ENCODE measurements at regions not wholly inside any gene's neighbourhood (a gene's known extent, or its start where the extent isn't known, plus 50 kb on each side); places are given as distances from the start of the nearest gene placed in this dataset.

DNA sequence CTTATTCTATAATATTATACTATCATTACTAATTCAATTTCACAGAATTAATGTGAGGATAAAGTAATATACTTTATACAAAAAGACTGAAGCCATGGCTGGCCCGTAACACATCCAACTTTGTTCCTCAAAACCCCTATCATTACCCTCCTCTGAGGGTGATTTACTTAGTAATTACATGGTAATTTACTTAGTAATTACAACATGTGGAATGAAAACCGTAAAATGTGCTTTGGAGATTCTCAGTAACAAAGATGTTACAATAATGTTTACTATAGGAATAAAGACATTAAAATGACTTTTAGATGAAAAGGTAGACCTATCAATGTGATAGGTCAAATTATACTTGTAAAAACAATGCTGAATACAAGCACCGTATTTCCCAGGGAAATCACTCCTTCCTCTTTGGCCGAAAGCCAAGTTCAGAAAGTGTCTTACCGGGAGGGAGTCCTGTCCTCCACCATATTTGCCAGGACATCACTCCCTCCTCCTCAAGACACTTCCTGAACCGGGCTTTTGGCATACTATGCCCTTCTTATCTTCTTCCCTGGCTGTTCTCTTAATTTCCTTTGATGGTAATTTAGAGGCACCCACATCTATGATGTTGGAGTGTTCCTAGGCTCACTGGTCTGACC is 1047.8 kb downstream of the SOCS6 start:
- H3K4me3 ChIP-seq (ENCODE audit: low read length), result no peak overlapping the region
- H3K36me3 ChIP-seq (replicated peaks; ENCODE audit: insufficient read depth, low read length), result no peaks in the 10 kb centered on the region
- no peak overlapping the region for H3K4me2 ChIP-seq (ENCODE audit: low read depth, low read length)
- no peaks in the 10 kb centered on the region for H3K27me3 ChIP-seq (replicated peaks; ENCODE audit: insufficient read depth, low read length)
- H3K9ac ChIP-seq (ENCODE audit: low read length), result no peak overlapping the region
- H4K20me1 ChIP-seq (ENCODE audit: insufficient read depth, low read length), result no peaks in the 10 kb centered on the region
- no peak overlapping the region for H2AFZ ChIP-seq (ENCODE audit: low read length)
- H3K79me2 ChIP-seq (ENCODE audit: low read length), result no peaks in the 10 kb centered on the region
- no peak overlapping the region for H3K27ac ChIP-seq (ENCODE audit: low read length)
- DNase-seq, result no peak
- H3F3A ChIP-seq (ENCODE audit: insufficient read depth, low read length), result no peaks in the 10 kb centered on the region; the same call in 1 of the 2 replicates
- peaks cover 19% of the 10 kb centered on the region for H3K4me1 ChIP-seq (ENCODE audit: low read length)
- H3K9me2 ChIP-seq (replicated peaks; ENCODE audit: insufficient read depth, low read length), result no peaks in the 10 kb centered on the region
- no peaks in the 10 kb centered on the region for H3K9me3 ChIP-seq (replicated peaks; ENCODE audit: insufficient read depth, low read length)
- TF ChIP-seq EZH2phosphoT487 (IDR thresholded peaks at IDR 0.05; ENCODE audit: low read length), result no peak
- TF ChIP-seq EZH2 (optimal IDR thresholded peaks at IDR 0.05; ENCODE audit: low read depth, low read length), result no peak
- TF ChIP-seq, protein P1, sequence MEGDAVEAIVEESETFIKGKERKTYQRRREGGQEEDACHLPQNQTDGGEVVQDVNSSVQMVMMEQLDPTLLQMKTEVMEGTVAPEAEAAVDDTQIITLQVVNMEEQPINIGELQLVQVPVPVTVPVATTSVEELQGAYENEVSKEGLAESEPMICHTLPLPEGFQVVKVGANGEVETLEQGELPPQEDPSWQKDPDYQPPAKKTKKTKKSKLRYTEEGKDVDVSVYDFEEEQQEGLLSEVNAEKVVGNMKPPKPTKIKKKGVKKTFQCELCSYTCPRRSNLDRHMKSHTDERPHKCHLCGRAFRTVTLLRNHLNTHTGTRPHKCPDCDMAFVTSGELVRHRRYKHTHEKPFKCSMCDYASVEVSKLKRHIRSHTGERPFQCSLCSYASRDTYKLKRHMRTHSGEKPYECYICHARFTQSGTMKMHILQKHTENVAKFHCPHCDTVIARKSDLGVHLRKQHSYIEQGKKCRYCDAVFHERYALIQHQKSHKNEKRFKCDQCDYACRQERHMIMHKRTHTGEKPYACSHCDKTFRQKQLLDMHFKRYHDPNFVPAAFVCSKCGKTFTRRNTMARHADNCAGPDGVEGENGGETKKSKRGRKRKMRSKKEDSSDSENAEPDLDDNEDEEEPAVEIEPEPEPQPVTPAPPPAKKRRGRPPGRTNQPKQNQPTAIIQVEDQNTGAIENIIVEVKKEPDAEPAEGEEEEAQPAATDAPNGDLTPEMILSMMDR (IDR thresholded peaks at IDR 0.05; ENCODE audit: low read length), result no peak

DNA sequence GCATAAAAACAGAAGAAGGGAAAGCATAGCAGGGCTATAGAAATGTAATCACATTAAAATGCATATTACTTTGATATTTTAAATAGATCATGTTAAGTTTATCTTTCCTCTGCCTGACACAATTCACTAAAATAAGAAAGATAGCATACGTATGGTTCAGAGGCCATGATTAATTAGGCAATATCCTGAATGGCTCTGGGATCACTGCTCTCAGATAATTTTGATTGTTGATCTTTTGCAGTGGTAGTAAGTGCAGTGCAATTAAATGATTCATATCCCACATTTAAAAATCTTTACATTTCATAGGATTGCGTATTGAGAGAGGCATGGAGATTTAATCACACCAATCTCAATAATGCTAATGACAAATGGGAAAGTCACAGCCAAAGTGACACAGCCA is 1040.7 kb downstream of the SOCS6 start:
- Histone ChIP-seq H3F3A (ENCODE audit: insufficient read depth, low read length) (no peaks in the 10 kb centered on the region), H3K79me2 (ENCODE audit: low read length) (no peaks in the 10 kb centered on the region), H3K9ac (ENCODE audit: low read length) (no peak overlapping the region), H3K27me3 (replicated peaks; ENCODE audit: insufficient read depth, low read length) (no peaks in the 10 kb centered on the region), H3K9me3 (replicated peaks; ENCODE audit: insufficient read depth, low read length) (no peaks in the 10 kb centered on the region), H3K4me1 (ENCODE audit: low read length) (peaks cover 24% of the 10 kb centered on the region), H4K20me1 (ENCODE audit: insufficient read depth, low read length) (no peaks in the 10 kb centered on the region), H3K4me3 (ENCODE audit: low read length) (no peak overlapping the region), H3K9me2 (replicated peaks; ENCODE audit: insufficient read depth, low read length) (no peaks in the 10 kb centered on the region), H3K27ac (ENCODE audit: low read length) (no peak overlapping the region), H2AFZ (ENCODE audit: low read length) (no peak overlapping the region), H3K36me3 (replicated peaks; ENCODE audit: insufficient read depth, low read length) (no peaks in the 10 kb centered on the region), H3K4me2 (ENCODE audit: low read depth, low read length) (no peak overlapping the region)
- no peak for DNase-seq
- TF ChIP-seq EZH2 (optimal IDR thresholded peaks at IDR 0.05; ENCODE audit: low read depth, low read length) (no peak), EZH2phosphoT487 (IDR thresholded peaks at IDR 0.05; ENCODE audit: low read length) (no peak)
- TF ChIP-seq, protein P1 (IDR thresholded peaks at IDR 0.05; ENCODE audit: low read length), result no peak

DNA sequence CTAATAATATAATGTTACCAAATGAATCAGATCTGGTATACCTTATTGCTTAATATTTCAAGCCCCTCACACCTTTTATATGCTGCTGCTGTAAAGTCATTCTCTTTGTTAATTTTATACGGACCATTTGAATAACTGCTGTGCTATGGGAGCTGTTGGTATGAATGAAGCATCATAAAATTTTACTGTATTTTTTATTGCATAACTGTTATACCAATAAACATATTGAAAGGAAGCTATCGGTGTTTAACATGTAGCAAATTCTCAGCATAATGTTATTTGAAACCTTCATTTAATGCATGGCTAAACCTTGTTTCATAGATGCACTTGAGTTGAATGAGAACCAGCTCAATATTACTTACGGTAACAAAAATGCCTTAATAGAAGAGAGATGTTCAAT is 1040.3 kb downstream of the SOCS6 start:
- Histone ChIP-seq H3K9me2 (replicated peaks; ENCODE audit: insufficient read depth, low read length) (no peaks in the 10 kb centered on the region), H3K4me1 (ENCODE audit: low read length) (peaks cover 28% of the 10 kb centered on the region), H3K9ac (ENCODE audit: low read length) (no peak overlapping the region), H2AFZ (ENCODE audit: low read length) (no peak overlapping the region), H4K20me1 (ENCODE audit: insufficient read depth, low read length) (no peaks in the 10 kb centered on the region), H3K27ac (ENCODE audit: low read length) (no peak overlapping the region), H3F3A (ENCODE audit: insufficient read depth, low read length) (no peaks in the 10 kb centered on the region), H3K27me3 (replicated peaks; ENCODE audit: insufficient read depth, low read length) (no peaks in the 10 kb centered on the region), H3K4me2 (ENCODE audit: low read depth, low read length) (no peak overlapping the region), H3K9me3 (replicated peaks; ENCODE audit: insufficient read depth, low read length) (no peaks in the 10 kb centered on the region), H3K4me3 (ENCODE audit: low read length) (no peak overlapping the region), H3K79me2 (ENCODE audit: low read length) (no peaks in the 10 kb centered on the region), H3K36me3 (replicated peaks; ENCODE audit: insufficient read depth, low read length) (no peaks in the 10 kb centered on the region)
- DNase-seq, result no peak
- TF ChIP-seq EZH2phosphoT487 (IDR thresholded peaks at IDR 0.05; ENCODE audit: low read length) (no peak), EZH2 (optimal IDR thresholded peaks at IDR 0.05; ENCODE audit: low read depth, low read length) (no peak)
- TF ChIP-seq, protein P1 (IDR thresholded peaks at IDR 0.05; ENCODE audit: low read length), result no peak
